GM23338 (cell line): ENCODE measurements at regions not wholly inside any gene's neighbourhood (a gene's known extent, or its start where the extent isn't known, plus 50 kb on each side); places are given as distances from the start of the nearest gene placed in this dataset.

Experiments used
- ATAC-seq: fragments of 200-7000 bp; cut with Tn5 transposase; 3 replicates; pipeline ENCODE4 v1.9.1; 2020
- DNase-seq: peaks from one replicate; pipeline ENCODE4 v3.0.0-alpha.2; 2015; ENCODE audit warnings: low spot score
- H2AFZ ChIP-seq: fragments of 200-600 bp; sonication (generic); 2 replicates; pipeline ENCODE4 v1.8.0; 2016; ENCODE audit warnings: antibody characterized with exemption, mild to moderate bottlenecking, moderate library complexity
- H3F3A ChIP-seq: fragments of 200-600 bp; sonication (generic); replicated peaks from 2 replicates; pipeline ENCODE4 v1.8.0; 2017; ENCODE audit warnings: antibody characterized with exemption, mixed run types, low read depth
- H3K27ac ChIP-seq: fragments of 200-600 bp; sonication (generic); 2 replicates; pipeline ENCODE4 v1.6.1; 2016; ENCODE audit warnings: low read depth
- H3K27me3 ChIP-seq: fragments of 200-600 bp; sonication (generic); 2 replicates; pipeline ENCODE4 v1.8.0; 2016; ENCODE audit warnings: mild to moderate bottlenecking, mixed run types, moderate library complexity; ENCODE audit not compliant: insufficient read depth
- H3K36me3 ChIP-seq: fragments of 200-600 bp; sonication (generic); 2 replicates; pipeline ENCODE4 v1.8.0; 2016; ENCODE audit warnings: mild to moderate bottlenecking; ENCODE audit not compliant: insufficient read depth
- H3K4me1 ChIP-seq: fragments of 200-600 bp; sonication (generic); 2 replicates; pipeline ENCODE4 v1.8.0; 2016; ENCODE audit warnings: mild to moderate bottlenecking, moderate library complexity; ENCODE audit not compliant: insufficient read depth
- H3K4me2 ChIP-seq: fragments of 200-600 bp; sonication (generic); 2 replicates; pipeline ENCODE4 v1.7.1; 2017; ENCODE audit warnings: mixed run types
- H3K4me3 ChIP-seq: fragments of 200-600 bp; sonication (generic); 2 replicates; pipeline ENCODE4 v1.6.1; 2016; ENCODE audit warnings: mixed run types
- H3K79me2 ChIP-seq: fragments of 200-600 bp; sonication (generic); replicated peaks from 2 replicates; pipeline ENCODE4 v1.8.0; 2017; ENCODE audit warnings: mild to moderate bottlenecking; ENCODE audit not compliant: insufficient read depth
- H3K9me2 ChIP-seq: fragments of 200-600 bp; sonication (generic); 2 replicates; pipeline ENCODE4 v1.8.0; 2017; ENCODE audit not compliant: insufficient read depth
- H4K20me1 ChIP-seq: fragments of 200-600 bp; sonication (generic); replicated peaks from 2 replicates; pipeline ENCODE4 v1.8.0; 2017; ENCODE audit warnings: mild to moderate bottlenecking; ENCODE audit not compliant: insufficient read depth
- H3K27ac Mint-ChIP-seq: 2 replicates; pipeline ENCODE4 v1.8.0; 2020; ENCODE audit warnings: inconsistent platforms, mild to moderate bottlenecking, moderate library complexity, mixed read lengths
- H3K27me3 Mint-ChIP-seq: 3 replicates; pipeline ENCODE4 v1.8.0; 2022; ENCODE audit warnings: low read depth, mild to moderate bottlenecking, moderate library complexity, mixed read lengths, inconsistent platforms; ENCODE audit not compliant: insufficient read depth, poor library complexity
- H3K36me3 Mint-ChIP-seq: 3 replicates; pipeline ENCODE4 v1.8.0; 2021; ENCODE audit warnings: low read depth, mild to moderate bottlenecking, inconsistent platforms, moderate library complexity, mixed read lengths
- H3K4me1 Mint-ChIP-seq: 3 replicates; pipeline ENCODE4 v1.8.0; 2020; ENCODE audit warnings: mild to moderate bottlenecking, inconsistent platforms, mixed read lengths
- H3K4me3 Mint-ChIP-seq: 3 replicates; pipeline ENCODE4 v1.8.0; 2021; ENCODE audit warnings: moderate library complexity, mild to moderate bottlenecking, inconsistent platforms, mixed read lengths
- H3K9me3 Mint-ChIP-seq: 3 replicates; pipeline ENCODE4 v1.8.0; 2020; ENCODE audit warnings: moderate library complexity, mild to moderate bottlenecking, inconsistent platforms, mixed read lengths
- ETS1 ChIP-seq: IDR thresholded peaks from 2 replicates; pipeline ENCODE4 v1.6.1; 2016; ENCODE audit warnings: antibody characterized with exemption
- EZH2 ChIP-seq: fragments of 200-600 bp; sonication (generic); IDR thresholded peaks from one replicate; pipeline ENCODE4 v1.8.0; 2017; ENCODE audit warnings: antibody characterized with exemption, mild to moderate bottlenecking, low read depth; ENCODE audit not compliant: unreplicated experiment
- ZNF331 ChIP-seq: fragments of 250-450 bp; sonication (Bioruptor Pico); IDR thresholded peaks from 2 replicates; pipeline ENCODE4 v1.5.0; 2020; ENCODE audit warnings: low read depth, mild to moderate bottlenecking, moderate library complexity
- ZNF462 ChIP-seq: fragments of 250-450 bp; sonication (Bioruptor Pico); IDR thresholded peaks from 2 replicates; pipeline ENCODE4 v1.5.0; 2020; ENCODE audit warnings: mild to moderate bottlenecking, moderate library complexity

GRCh38 chr6:21977346-21977745, 319.5 kb downstream of the PRL start (continued):
- TF ChIP-seq ZNF462 (CRISPR knock-in tag): no peak
- TF ChIP-seq ZNF331 (CRISPR knock-in tag): no peak

GRCh38 chr6:21981235-21981833, 315.5 kb downstream of the PRL start:
- no peak overlapping the region for H3K27ac Mint-ChIP-seq
- peaks cover 61% of the 10 kb centered on the region for H3K36me3 Mint-ChIP-seq
- ATAC-seq: no peak
- TF ChIP-seq ETS1 (no peak), EZH2 (no peak), ZNF331 (CRISPR knock-in tag) (no peak), ZNF462 (CRISPR knock-in tag) (no peak)

More at GRCh38 chr6:21981235-21981833, 315.5 kb downstream of the PRL start:
- Histone ChIP-seq H4K20me1 (no peaks in the 10 kb centered on the region), H3K27me3 (peaks cover 11% of the 10 kb centered on the region; the same call in 1 of the 2 replicates), H3K4me3 (no peak overlapping the region), H3K4me2 (no peak overlapping the region), H3F3A (no peaks in the 10 kb centered on the region), H3K4me1 (no peaks in the 10 kb centered on the region), H3K9me2 (0 out of 2 replicates have a peak, but pooled peaks cover 6% of the 10 kb centered on the region), H3K79me2 (peaks cover 8% of the 10 kb centered on the region), H3K27ac (no peak overlapping the region), H2AFZ (no peak overlapping the region), H3K36me3 (no peaks in the 10 kb centered on the region; the same call in none of the 2 replicates)
- Mint-ChIP-seq H3K4me3 (no peak overlapping the region; the same call in 2 of the 3 replicates), H3K27me3 (peaks cover 18% of the 10 kb centered on the region), H3K9me3 (peaks cover 25% of the 10 kb centered on the region), H3K4me1 (no peaks in the 10 kb centered on the region; the same call in 1 of the 3 replicates)
- no peak for DNase-seq
